GM12892 (cell line): ENCODE measurements at regions not wholly inside any gene's neighbourhood (a gene's known extent, or its start where the extent isn't known, plus 50 kb on each side); places are given as distances from the start of the nearest gene placed in this dataset.

ENCODE experiments used
- POLR2A ChIP-seq: IDR thresholded peaks from 2 replicates; pipeline ENCODE4 v1.6.1; 2011; ENCODE audit warnings: low read depth, low read length, control low read depth
- POLR2AphosphoS5 ChIP-seq: IDR thresholded peaks from 2 replicates; pipeline ENCODE4 v1.6.1; 2011; ENCODE audit warnings: low read depth, low read length, control low read depth

DNA sequence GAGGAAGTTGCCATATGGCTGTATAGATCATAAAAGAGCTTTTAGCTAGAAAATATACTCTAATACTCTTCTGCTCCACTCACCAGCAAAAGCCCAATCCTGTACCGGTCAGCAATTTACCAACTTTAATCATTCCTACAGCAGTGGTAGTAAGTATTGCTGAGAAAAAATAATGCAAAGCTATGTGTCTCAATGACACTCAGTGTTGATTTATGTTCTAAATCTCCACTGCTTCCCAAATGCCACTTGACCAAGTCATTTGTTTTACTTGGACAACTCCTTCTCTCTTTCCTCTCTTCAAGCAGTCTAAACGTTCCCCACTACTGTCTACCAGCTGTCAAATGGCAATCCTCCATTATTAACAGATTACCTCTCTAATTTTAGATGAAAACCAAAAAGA, 201.8 kb upstream of the GK2 start:
- TF ChIP-seq POLR2A (no peak), POLR2AphosphoS5 (no peak)
